GM23338 (cell line): ENCODE measurements at regions not wholly inside any gene's neighbourhood (a gene's known extent, or its start where the extent isn't known, plus 50 kb on each side); places are given as distances from the start of the nearest gene placed in this dataset.

Source experiments
- CREB1 ChIP-seq: fragments of 250-450 bp; sonication (Bioruptor Pico); IDR thresholded peaks from 2 replicates; pipeline ENCODE4 v1.5.0; 2020; ENCODE audit warnings: low read depth, mild to moderate bottlenecking, moderate library complexity
- EZH2 ChIP-seq: fragments of 200-600 bp; sonication (generic); IDR thresholded peaks from one replicate; pipeline ENCODE4 v1.8.0; 2017; ENCODE audit warnings: antibody characterized with exemption, mild to moderate bottlenecking, low read depth; ENCODE audit not compliant: unreplicated experiment
- EZH2phosphoT487 ChIP-seq: fragments of 200-600 bp; sonication (generic); IDR thresholded peaks from one replicate; pipeline ENCODE4 v1.8.1; 2018; ENCODE audit warnings: antibody characterized with exemption; ENCODE audit not compliant: unreplicated experiment
- JUNB ChIP-seq: IDR thresholded peaks from one replicate; pipeline ENCODE4 v1.6.1; 2016; ENCODE audit warnings: antibody characterized with exemption; ENCODE audit not compliant: unreplicated experiment
- POLR2AphosphoS5 ChIP-seq: IDR thresholded peaks from 2 replicates; pipeline ENCODE4 v1.6.1; 2016; ENCODE audit warnings: antibody characterized with exemption, low read depth
- ZNF114 ChIP-seq: fragments of 250-450 bp; sonication (Bioruptor Pico); IDR thresholded peaks from 2 replicates; pipeline ENCODE4 v1.5.0; 2020; ENCODE audit warnings: mild to moderate bottlenecking, moderate library complexity
- ZNF331 ChIP-seq: fragments of 250-450 bp; sonication (Bioruptor Pico); IDR thresholded peaks from 2 replicates; pipeline ENCODE4 v1.5.0; 2020; ENCODE audit warnings: low read depth, mild to moderate bottlenecking, moderate library complexity
- TF ChIP-seq, protein P1 (sequence below), 2 experiments: fragments of 200-600 bp in 1 of 2; sonication (generic) in 1 of 2; conservative IDR thresholded peaks; 2 replicates each; pipeline versions ENCODE4 v1.5.1 to v1.6.1; 2016 to 2017; ENCODE audit warnings: antibody characterized with exemption in 2 of 2, low read depth in 2 of 2, mild to moderate bottlenecking in 2 of 2, moderate library complexity in 1 of 2
- TF ChIP-seq, protein P2 (sequence below): IDR thresholded peaks from one replicate; pipeline ENCODE4 v1.6.1; 2018; ENCODE audit warnings: antibody characterized with exemption; ENCODE audit not compliant: unreplicated experiment
- TF ChIP-seq, protein P3 (sequence below): fragments of 250-450 bp; sonication (Bioruptor Pico); IDR thresholded peaks from 2 replicates; pipeline ENCODE4 v1.5.0; 2020; ENCODE audit warnings: mild to moderate bottlenecking, moderate library complexity

DNA sequence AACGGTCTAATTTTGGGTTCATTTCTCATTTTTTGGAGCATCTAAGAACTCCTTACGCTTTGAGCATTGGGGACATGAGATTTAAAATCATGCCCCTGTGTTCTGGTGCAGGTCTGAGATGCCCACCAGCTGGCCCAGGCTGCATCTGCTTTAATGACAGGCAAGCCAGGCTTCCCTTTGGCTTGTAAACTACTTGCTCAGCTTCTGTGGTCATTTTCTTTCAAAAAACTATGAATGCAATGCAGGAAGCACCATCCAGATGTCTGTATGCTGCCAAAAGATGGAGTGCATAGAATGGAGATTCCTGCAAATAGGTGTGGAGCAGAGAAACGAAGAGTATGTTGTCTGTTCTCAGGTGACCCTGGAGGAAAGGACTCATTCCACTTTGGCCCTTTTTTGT, 399.9 kb upstream of the ADAMTSL1 start:
- TF ChIP-seq, protein P1, sequence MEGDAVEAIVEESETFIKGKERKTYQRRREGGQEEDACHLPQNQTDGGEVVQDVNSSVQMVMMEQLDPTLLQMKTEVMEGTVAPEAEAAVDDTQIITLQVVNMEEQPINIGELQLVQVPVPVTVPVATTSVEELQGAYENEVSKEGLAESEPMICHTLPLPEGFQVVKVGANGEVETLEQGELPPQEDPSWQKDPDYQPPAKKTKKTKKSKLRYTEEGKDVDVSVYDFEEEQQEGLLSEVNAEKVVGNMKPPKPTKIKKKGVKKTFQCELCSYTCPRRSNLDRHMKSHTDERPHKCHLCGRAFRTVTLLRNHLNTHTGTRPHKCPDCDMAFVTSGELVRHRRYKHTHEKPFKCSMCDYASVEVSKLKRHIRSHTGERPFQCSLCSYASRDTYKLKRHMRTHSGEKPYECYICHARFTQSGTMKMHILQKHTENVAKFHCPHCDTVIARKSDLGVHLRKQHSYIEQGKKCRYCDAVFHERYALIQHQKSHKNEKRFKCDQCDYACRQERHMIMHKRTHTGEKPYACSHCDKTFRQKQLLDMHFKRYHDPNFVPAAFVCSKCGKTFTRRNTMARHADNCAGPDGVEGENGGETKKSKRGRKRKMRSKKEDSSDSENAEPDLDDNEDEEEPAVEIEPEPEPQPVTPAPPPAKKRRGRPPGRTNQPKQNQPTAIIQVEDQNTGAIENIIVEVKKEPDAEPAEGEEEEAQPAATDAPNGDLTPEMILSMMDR (conservative IDR thresholded peaks at IDR 0.05; ENCODE audit: low read depth in 2 of 2), result no peak
- TF ChIP-seq EZH2phosphoT487, result no peak
- no peak for TF ChIP-seq EZH2
- no peak for TF ChIP-seq CREB1 (CRISPR knock-in tag)
- no peak for TF ChIP-seq POLR2AphosphoS5
- TF ChIP-seq, protein P2, sequence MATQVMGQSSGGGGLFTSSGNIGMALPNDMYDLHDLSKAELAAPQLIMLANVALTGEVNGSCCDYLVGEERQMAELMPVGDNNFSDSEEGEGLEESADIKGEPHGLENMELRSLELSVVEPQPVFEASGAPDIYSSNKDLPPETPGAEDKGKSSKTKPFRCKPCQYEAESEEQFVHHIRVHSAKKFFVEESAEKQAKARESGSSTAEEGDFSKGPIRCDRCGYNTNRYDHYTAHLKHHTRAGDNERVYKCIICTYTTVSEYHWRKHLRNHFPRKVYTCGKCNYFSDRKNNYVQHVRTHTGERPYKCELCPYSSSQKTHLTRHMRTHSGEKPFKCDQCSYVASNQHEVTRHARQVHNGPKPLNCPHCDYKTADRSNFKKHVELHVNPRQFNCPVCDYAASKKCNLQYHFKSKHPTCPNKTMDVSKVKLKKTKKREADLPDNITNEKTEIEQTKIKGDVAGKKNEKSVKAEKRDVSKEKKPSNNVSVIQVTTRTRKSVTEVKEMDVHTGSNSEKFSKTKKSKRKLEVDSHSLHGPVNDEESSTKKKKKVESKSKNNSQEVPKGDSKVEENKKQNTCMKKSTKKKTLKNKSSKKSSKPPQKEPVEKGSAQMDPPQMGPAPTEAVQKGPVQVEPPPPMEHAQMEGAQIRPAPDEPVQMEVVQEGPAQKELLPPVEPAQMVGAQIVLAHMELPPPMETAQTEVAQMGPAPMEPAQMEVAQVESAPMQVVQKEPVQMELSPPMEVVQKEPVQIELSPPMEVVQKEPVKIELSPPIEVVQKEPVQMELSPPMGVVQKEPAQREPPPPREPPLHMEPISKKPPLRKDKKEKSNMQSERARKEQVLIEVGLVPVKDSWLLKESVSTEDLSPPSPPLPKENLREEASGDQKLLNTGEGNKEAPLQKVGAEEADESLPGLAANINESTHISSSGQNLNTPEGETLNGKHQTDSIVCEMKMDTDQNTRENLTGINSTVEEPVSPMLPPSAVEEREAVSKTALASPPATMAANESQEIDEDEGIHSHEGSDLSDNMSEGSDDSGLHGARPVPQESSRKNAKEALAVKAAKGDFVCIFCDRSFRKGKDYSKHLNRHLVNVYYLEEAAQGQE, result no peak
- TF ChIP-seq JUNB, result no peak
- no peak for TF ChIP-seq ZNF331 (CRISPR knock-in tag)
- TF ChIP-seq, protein P3, sequence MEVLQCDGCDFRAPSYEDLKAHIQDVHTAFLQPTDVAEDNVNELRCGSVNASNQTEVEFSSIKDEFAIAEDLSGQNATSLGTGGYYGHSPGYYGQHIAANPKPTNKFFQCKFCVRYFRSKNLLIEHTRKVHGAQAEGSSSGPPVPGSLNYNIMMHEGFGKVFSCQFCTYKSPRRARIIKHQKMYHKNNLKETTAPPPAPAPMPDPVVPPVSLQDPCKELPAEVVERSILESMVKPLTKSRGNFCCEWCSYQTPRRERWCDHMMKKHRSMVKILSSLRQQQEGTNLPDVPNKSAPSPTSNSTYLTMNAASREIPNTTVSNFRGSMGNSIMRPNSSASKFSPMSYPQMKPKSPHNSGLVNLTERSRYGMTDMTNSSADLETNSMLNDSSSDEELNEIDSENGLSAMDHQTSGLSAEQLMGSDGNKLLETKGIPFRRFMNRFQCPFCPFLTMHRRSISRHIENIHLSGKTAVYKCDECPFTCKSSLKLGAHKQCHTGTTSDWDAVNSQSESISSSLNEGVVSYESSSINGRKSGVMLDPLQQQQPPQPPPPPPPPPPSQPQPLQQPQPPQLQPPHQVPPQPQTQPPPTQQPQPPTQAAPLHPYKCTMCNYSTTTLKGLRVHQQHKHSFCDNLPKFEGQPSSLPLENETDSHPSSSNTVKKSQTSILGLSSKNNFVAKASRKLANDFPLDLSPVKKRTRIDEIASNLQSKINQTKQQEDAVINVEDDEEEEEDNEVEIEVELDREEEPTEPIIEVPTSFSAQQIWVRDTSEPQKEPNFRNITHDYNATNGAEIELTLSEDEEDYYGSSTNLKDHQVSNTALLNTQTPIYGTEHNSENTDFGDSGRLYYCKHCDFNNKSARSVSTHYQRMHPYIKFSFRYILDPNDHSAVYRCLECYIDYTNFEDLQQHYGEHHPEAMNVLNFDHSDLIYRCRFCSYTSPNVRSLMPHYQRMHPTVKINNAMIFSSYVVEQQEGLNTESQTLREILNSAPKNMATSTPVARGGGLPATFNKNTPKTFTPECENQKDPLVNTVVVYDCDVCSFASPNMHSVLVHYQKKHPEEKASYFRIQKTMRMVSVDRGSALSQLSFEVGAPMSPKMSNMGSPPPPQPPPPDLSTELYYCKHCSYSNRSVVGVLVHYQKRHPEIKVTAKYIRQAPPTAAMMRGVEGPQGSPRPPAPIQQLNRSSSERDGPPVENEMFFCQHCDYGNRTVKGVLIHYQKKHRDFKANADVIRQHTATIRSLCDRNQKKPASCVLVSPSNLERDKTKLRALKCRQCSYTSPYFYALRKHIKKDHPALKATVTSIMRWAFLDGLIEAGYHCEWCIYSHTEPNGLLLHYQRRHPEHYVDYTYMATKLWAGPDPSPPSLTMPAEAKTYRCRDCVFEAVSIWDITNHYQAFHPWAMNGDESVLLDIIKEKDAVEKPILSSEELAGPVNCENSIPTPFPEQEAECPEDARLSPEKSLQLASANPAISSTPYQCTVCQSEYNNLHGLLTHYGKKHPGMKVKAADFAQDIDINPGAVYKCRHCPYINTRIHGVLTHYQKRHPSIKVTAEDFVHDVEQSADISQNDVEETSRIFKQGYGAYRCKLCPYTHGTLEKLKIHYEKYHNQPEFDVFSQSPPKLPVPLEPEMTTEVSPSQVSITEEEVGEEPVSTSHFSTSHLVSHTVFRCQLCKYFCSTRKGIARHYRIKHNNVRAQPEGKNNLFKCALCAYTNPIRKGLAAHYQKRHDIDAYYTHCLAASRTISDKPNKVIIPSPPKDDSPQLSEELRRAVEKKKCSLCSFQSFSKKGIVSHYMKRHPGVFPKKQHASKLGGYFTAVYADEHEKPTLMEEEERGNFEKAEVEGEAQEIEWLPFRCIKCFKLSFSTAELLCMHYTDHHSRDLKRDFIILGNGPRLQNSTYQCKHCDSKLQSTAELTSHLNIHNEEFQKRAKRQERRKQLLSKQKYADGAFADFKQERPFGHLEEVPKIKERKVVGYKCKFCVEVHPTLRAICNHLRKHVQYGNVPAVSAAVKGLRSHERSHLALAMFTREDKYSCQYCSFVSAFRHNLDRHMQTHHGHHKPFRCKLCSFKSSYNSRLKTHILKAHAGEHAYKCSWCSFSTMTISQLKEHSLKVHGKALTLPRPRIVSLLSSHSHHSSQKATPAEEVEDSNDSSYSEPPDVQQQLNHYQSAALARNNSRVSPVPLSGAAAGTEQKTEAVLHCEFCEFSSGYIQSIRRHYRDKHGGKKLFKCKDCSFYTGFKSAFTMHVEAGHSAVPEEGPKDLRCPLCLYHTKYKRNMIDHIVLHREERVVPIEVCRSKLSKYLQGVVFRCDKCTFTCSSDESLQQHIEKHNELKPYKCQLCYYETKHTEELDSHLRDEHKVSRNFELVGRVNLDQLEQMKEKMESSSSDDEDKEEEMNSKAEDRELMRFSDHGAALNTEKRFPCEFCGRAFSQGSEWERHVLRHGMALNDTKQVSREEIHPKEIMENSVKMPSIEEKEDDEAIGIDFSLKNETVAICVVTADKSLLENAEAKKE (CRISPR knock-in tag), result no peak
- no peak for TF ChIP-seq ZNF114
